ENCODE measurements at regions not wholly inside any gene's neighbourhood (a gene's known extent, or its start where the extent isn't known, plus 50 kb on each side); places are given as distances from the start of the nearest gene placed in this dataset.
"Not testable (repeated sequence)": the region's sequence is repeated elsewhere in the genome, so short reads cannot be mapped to it uniquely, and the experiment has no call there.

- H3K36me3 Mint-ChIP-seq (ENCODE audit: insufficient read depth in 2 of 2); H3K4me1 Mint-ChIP-seq (ENCODE audit: low read depth): not testable (repeated sequence)
These were observed 435.1 kb downstream of the RPS24 start for GRCh38 chr10:78468731-78469130.

GRCh38 chr10:78470267-78471103 lies 436.8 kb downstream of the RPS24 start:
- DNase-seq (no peak), ATAC-seq (replicated peaks in 1 of 2) (no peak)
- Mint-ChIP-seq H3K4me1 (ENCODE audit: low read depth) (no peaks in the 10 kb centered on the region), H3K27me3 (ENCODE audit: low read depth) (no peaks in the 10 kb centered on the region), H3K9me3 (peaks cover 0 to 1% of the 10 kb centered on the region in 2 donors), H3K4me3 (no peak overlapping the region), H3K36me3 (ENCODE audit: insufficient read depth in 2 of 2) (peaks cover 0 to 2% of the 10 kb centered on the region in 2 donors), H3K27ac (no peak overlapping the region)

More at GRCh38 chr10:78468731-78469130, 435.1 kb downstream of the RPS24 start:
- H3K27ac Mint-ChIP-seq; H3K4me3 Mint-ChIP-seq; H3K27me3 Mint-ChIP-seq (ENCODE audit: low read depth); H3K9me3 Mint-ChIP-seq; ATAC-seq (replicated peaks in 1 of 2); DNase-seq: not testable (repeated sequence)

- DNase-seq (no peak), ATAC-seq (replicated peaks in 1 of 2) (no peak)
- H3K4me3 Mint-ChIP-seq = no peak overlapping the region
- H3K27me3 Mint-ChIP-seq (ENCODE audit: low read depth) = no peaks in the 10 kb centered on the region
- H3K36me3 Mint-ChIP-seq (ENCODE audit: insufficient read depth in 2 of 2) = peaks cover 0 to 2% of the 10 kb centered on the region in 2 donors
- H3K27ac Mint-ChIP-seq = no peak overlapping the region
- H3K4me1 Mint-ChIP-seq (ENCODE audit: low read depth) = no peaks in the 10 kb centered on the region
- H3K9me3 Mint-ChIP-seq = peaks cover 0 to 1% of the 10 kb centered on the region in 2 donors
These were observed 437.7 kb downstream of the RPS24 start for GRCh38 chr10:78471326-78471722.

GRCh38 chr10:78471723-78472550 lies 438.3 kb downstream of the RPS24 start:
- ATAC-seq (replicated peaks in 1 of 2) (no peak), DNase-seq (no peak)
- H3K27me3 Mint-ChIP-seq (ENCODE audit: low read depth) = no peaks in the 10 kb centered on the region
- H3K27ac Mint-ChIP-seq = no peak overlapping the region
- H3K4me3 Mint-ChIP-seq = no peak overlapping the region
- H3K9me3 Mint-ChIP-seq = peaks cover 0 to 1% of the 10 kb centered on the region in 2 donors
- H3K36me3 Mint-ChIP-seq (ENCODE audit: insufficient read depth in 2 of 2) = peaks cover 0 to 2% of the 10 kb centered on the region in 2 donors
- no peaks in the 10 kb centered on the region for H3K4me1 Mint-ChIP-seq (ENCODE audit: low read depth)

- ATAC-seq (replicated peaks in 1 of 2) = no peak
- no peak overlapping the region for H3K27ac Mint-ChIP-seq
- peaks cover 0 to 2% of the 10 kb centered on the region in 2 donors for H3K36me3 Mint-ChIP-seq (ENCODE audit: insufficient read depth in 2 of 2)
- H3K9me3 Mint-ChIP-seq = peaks cover 0 to 1% of the 10 kb centered on the region in 2 donors
- no peak for DNase-seq
- H3K4me1 Mint-ChIP-seq (ENCODE audit: low read depth) = no peaks in the 10 kb centered on the region
- no peaks in the 10 kb centered on the region for H3K27me3 Mint-ChIP-seq (ENCODE audit: low read depth)
- no peak overlapping the region for H3K4me3 Mint-ChIP-seq
These were observed 438.9 kb downstream of the RPS24 start for GRCh38 chr10:78472551-78472890.

- Mint-ChIP-seq H3K4me3 (no peak overlapping the region), H3K9me3 (no peaks in the 10 kb centered on the region), H3K4me1 (ENCODE audit: low read depth) (no peaks in the 10 kb centered on the region), H3K27me3 (ENCODE audit: low read depth) (no peaks in the 10 kb centered on the region), H3K36me3 (ENCODE audit: insufficient read depth in 2 of 2) (peaks cover 0 to 2% of the 10 kb centered on the region in 2 donors), H3K27ac (no peak overlapping the region)
- no peak for ATAC-seq (replicated peaks in 1 of 2)
- DNase-seq = no peak
These were observed 439.3 kb downstream of the RPS24 start for GRCh38 chr10:78473006-78473405.

GRCh38 chr10:78474743-78475142 lies 441.1 kb downstream of the RPS24 start:
- Mint-ChIP-seq H3K36me3 (ENCODE audit: insufficient read depth in 2 of 2) (peaks cover 0 to under 1% of the 10 kb centered on the region in 2 donors), H3K4me1 (ENCODE audit: low read depth) (no peaks in the 10 kb centered on the region), H3K4me3 (no peak overlapping the region), H3K27ac (no peak overlapping the region), H3K9me3 (no peaks in the 10 kb centered on the region), H3K27me3 (ENCODE audit: low read depth) (no peaks in the 10 kb centered on the region)
- ATAC-seq (replicated peaks in 1 of 2) (no peak), DNase-seq (no peak)

GRCh38 chr10:78475437-78475836 lies 441.8 kb downstream of the RPS24 start:
- Mint-ChIP-seq H3K27ac (no peak overlapping the region), H3K36me3 (ENCODE audit: insufficient read depth in 2 of 2) (no peaks in the 10 kb centered on the region), H3K4me1 (ENCODE audit: low read depth) (no peaks in the 10 kb centered on the region), H3K4me3 (no peak overlapping the region), H3K27me3 (ENCODE audit: low read depth) (no peaks in the 10 kb centered on the region), H3K9me3 (no peaks in the 10 kb centered on the region)
- no peak for ATAC-seq (replicated peaks in 1 of 2)
- DNase-seq = no peak

GRCh38 chr10:78476156-78476555 lies 442.5 kb downstream of the RPS24 start:
- Mint-ChIP-seq H3K4me1 (ENCODE audit: low read depth) (no peaks in the 10 kb centered on the region), H3K36me3 (ENCODE audit: insufficient read depth in 2 of 2) (no peaks in the 10 kb centered on the region), H3K27me3 (ENCODE audit: low read depth) (no peaks in the 10 kb centered on the region)

GRCh38 chr10:78476844-78477243 lies 443.2 kb downstream of the RPS24 start:
- Mint-ChIP-seq H3K9me3 (no peaks in the 10 kb centered on the region), H3K4me3 (no peak overlapping the region), H3K36me3 (ENCODE audit: insufficient read depth in 2 of 2) (no peaks in the 10 kb centered on the region), H3K27ac (no peak overlapping the region), H3K4me1 (ENCODE audit: low read depth) (no peaks in the 10 kb centered on the region), H3K27me3 (ENCODE audit: low read depth) (no peaks in the 10 kb centered on the region)
- DNase-seq = no peak
- ATAC-seq (replicated peaks in 1 of 2) = no peak

More at GRCh38 chr10:78476156-78476555, 442.5 kb downstream of the RPS24 start:
- Mint-ChIP-seq H3K27ac (no peak overlapping the region), H3K4me3 (no peak overlapping the region), H3K9me3 (no peaks in the 10 kb centered on the region)
- DNase-seq (no peak), ATAC-seq (replicated peaks in 1 of 2) (no peak)

- Mint-ChIP-seq H3K4me1 (ENCODE audit: low read depth) (no peaks in the 10 kb centered on the region), H3K9me3 (no peaks in the 10 kb centered on the region), H3K27ac (no peak overlapping the region), H3K4me3 (no peak overlapping the region), H3K36me3 (ENCODE audit: insufficient read depth in 2 of 2) (no peaks in the 10 kb centered on the region), H3K27me3 (ENCODE audit: low read depth) (peaks cover under 1% of the 10 kb centered on the region)
- ATAC-seq (replicated peaks in 1 of 2) (no peak), DNase-seq (no peak)
These were observed 445.3 kb downstream of the RPS24 start for GRCh38 chr10:78478919-78479318.

GRCh38 chr10:78479467-78479866 lies 445.8 kb downstream of the RPS24 start:
- H3K4me1 Mint-ChIP-seq (ENCODE audit: low read depth) = no peaks in the 10 kb centered on the region

GRCh38 chr10:78481842-78482241 lies 448.2 kb downstream of the RPS24 start:
- Mint-ChIP-seq H3K27me3 (ENCODE audit: low read depth) (peaks cover 13% of the 10 kb centered on the region), H3K4me1 (ENCODE audit: low read depth) (no peaks in the 10 kb centered on the region), H3K36me3 (ENCODE audit: insufficient read depth in 2 of 2) (no peaks in the 10 kb centered on the region), H3K27ac (no peak overlapping the region), H3K4me3 (no peak overlapping the region), H3K9me3 (no peaks in the 10 kb centered on the region)
- no peak for ATAC-seq (replicated peaks in 1 of 2)
- no peak for DNase-seq

More at GRCh38 chr10:78479467-78479866, 445.8 kb downstream of the RPS24 start:
- Mint-ChIP-seq H3K9me3 (no peaks in the 10 kb centered on the region), H3K27ac (no peak overlapping the region), H3K4me3 (no peak overlapping the region), H3K27me3 (ENCODE audit: low read depth) (peaks cover 4% of the 10 kb centered on the region), H3K36me3 (ENCODE audit: insufficient read depth in 2 of 2) (no peaks in the 10 kb centered on the region)
- ATAC-seq (replicated peaks in 1 of 2) = no peak
- no peak for DNase-seq

Measured in activated T-cell treated with anti-CD3 and anti-CD28 coated beads, Interleukin-2, amount 50 U/mL, for 72 hours (primary cell).